PC-9 (cell line): ENCODE measurements at regions not wholly inside any gene's neighbourhood (a gene's known extent, or its start where the extent isn't known, plus 50 kb on each side); places are given as distances from the start of the nearest gene placed in this dataset.

ENCODE experiments used
- BruUV-seq: library from RNA; stranded (reverse); fragments of 400-500 nt; replicated peaks from 2 replicates; lab custom pipeline; 2021; lab: Mats Ljungman, UMichigan
- CTCF ChIA-PET: fragments of 300-600 bp; sonication (Branson Sonifier 250); formaldehyde crosslinking; loops from one replicate; lab custom pipeline; 2022; ENCODE audit warnings: antibody characterized with exemption; lab: Charles Lee
- POLR2A ChIA-PET: fragments of 300-600 bp; sonication (Branson Sonifier 250); formaldehyde crosslinking; loops from one replicate; lab custom pipeline; 2022; ENCODE audit warnings: antibody characterized with exemption; ENCODE audit not compliant: unreplicated experiment; lab: Charles Lee
- DNase-seq, 2 experiments: peaks; one replicate each; pipeline versions ENCODE4 v3.0.0 to v3.0.0-alpha.2; 2015 to 2022; ENCODE audit warnings: mixed read lengths in 1 of 2
- H2AFZ ChIP-seq: fragments of 200-600 bp; sonication (generic); 2 replicates; pipeline ENCODE4 v1.8.1; 2017; ENCODE audit warnings: antibody characterized with exemption
- H3F3A ChIP-seq: fragments of 200-600 bp; sonication (generic); 2 replicates; pipeline ENCODE4 v1.8.1; 2017; ENCODE audit warnings: antibody characterized with exemption, mild to moderate bottlenecking, low read depth; ENCODE audit not compliant: insufficient read depth
- H3K27ac ChIP-seq: fragments of 200-600 bp; sonication (generic); 2 replicates; pipeline ENCODE4 v1.6.1; 2016; ENCODE audit warnings: mixed run types
- H3K27me3 ChIP-seq: fragments of 200-600 bp; sonication (generic); 2 replicates; pipeline ENCODE4 v1.6.1; 2016; ENCODE audit warnings: low read depth, mixed run types; ENCODE audit not compliant: insufficient read depth
- H3K36me3 ChIP-seq: fragments of 200-600 bp; sonication (generic); 2 replicates; pipeline ENCODE4 v1.6.1; 2016; ENCODE audit warnings: low read depth, mixed run types
- H3K4me1 ChIP-seq: fragments of 200-600 bp; sonication (generic); replicated peaks from 2 replicates; pipeline ENCODE4 v1.6.1; 2016; ENCODE audit warnings: mixed run types; ENCODE audit not compliant: insufficient read depth
- H3K4me2 ChIP-seq: fragments of 200-600 bp; sonication (generic); 2 replicates; pipeline ENCODE4 v1.6.1; 2017; ENCODE audit warnings: mixed run types
- H3K4me3 ChIP-seq: fragments of 200-600 bp; sonication (generic); 2 replicates; pipeline ENCODE4 v1.6.1; 2016; ENCODE audit warnings: mixed run types
- H3K79me2 ChIP-seq: fragments of 200-600 bp; sonication (generic); 2 replicates; pipeline ENCODE4 v1.6.1; 2017; ENCODE audit warnings: low read depth, mixed run types
- H3K9me2 ChIP-seq: fragments of 200-600 bp; sonication (generic); 2 replicates; pipeline ENCODE4 v1.8.1; 2017; ENCODE audit warnings: mild to moderate bottlenecking; ENCODE audit not compliant: insufficient read depth
- H3K9me3 ChIP-seq: fragments of 200-600 bp; sonication (generic); 2 replicates; pipeline ENCODE4 v1.8.1; 2016; ENCODE audit warnings: low read depth; ENCODE audit not compliant: insufficient read depth
- H4K20me1 ChIP-seq: fragments of 200-600 bp; sonication (generic); 2 replicates; pipeline ENCODE4 v1.8.1; 2017; ENCODE audit not compliant: insufficient read depth
- CTCF ChIP-seq: fragments of 200-600 bp; sonication (generic); conservative IDR thresholded peaks from 2 replicates; pipeline ENCODE4 v1.6.1; 2017; ENCODE audit warnings: mixed run types, antibody characterized with exemption, mild to moderate bottlenecking, moderate library complexity
- EZH2 ChIP-seq: fragments of 200-600 bp; sonication (generic); IDR thresholded peaks from 2 replicates; pipeline ENCODE4 v1.8.0; 2017; ENCODE audit warnings: antibody characterized with exemption, low read depth
- intact Hi-C: fragments of 100-400 bp; cut with micrococcal nuclease; formaldehyde crosslinking; loops from one replicate; pipeline ENCODE4 v1.10.0; 2022; ENCODE audit not compliant: unreplicated experiment

GRCh38 chr5:125333416-125333815, 587.0 kb upstream of the ZNF608 start:
- H3K36me3 ChIP-seq = no peaks in the 10 kb centered on the region
- H3K79me2 ChIP-seq = no peaks in the 10 kb centered on the region
- H3K27ac ChIP-seq = no peak overlapping the region
- DNase-seq = no peak
- H3K4me1 ChIP-seq = no peaks in the 10 kb centered on the region
- TF ChIP-seq EZH2 = no peak
- TF ChIP-seq CTCF = no peak
- H2AFZ ChIP-seq = no peak overlapping the region
- no peaks in the 10 kb centered on the region for H3K9me2 ChIP-seq
- ChIA-PET CTCF (no interaction called here), POLR2A (no interaction called here)
- no peaks in the 10 kb centered on the region for H4K20me1 ChIP-seq
- intact Hi-C loops = no loop called here
- no peak overlapping the region for H3K4me3 ChIP-seq
- H3F3A ChIP-seq = no peaks in the 10 kb centered on the region
- H3K4me2 ChIP-seq = no peak overlapping the region
- H3K9me3 ChIP-seq = no peaks in the 10 kb centered on the region
- H3K27me3 ChIP-seq = no peaks in the 10 kb centered on the region
- BruUV-seq = no TSS peak

- H2AFZ ChIP-seq = no peak overlapping the region
- no peaks in the 10 kb centered on the region for H3K9me3 ChIP-seq
- ChIA-PET CTCF (no interaction called here), POLR2A (no interaction called here)
- intact Hi-C loops = no loop called here
- no peak overlapping the region for H3K27ac ChIP-seq
- no TSS peak for BruUV-seq
- no peaks in the 10 kb centered on the region for H4K20me1 ChIP-seq
- H3K79me2 ChIP-seq = no peaks in the 10 kb centered on the region
- no peaks in the 10 kb centered on the region for H3K27me3 ChIP-seq
- H3K4me1 ChIP-seq = no peaks in the 10 kb centered on the region
- H3K36me3 ChIP-seq = no peaks in the 10 kb centered on the region
- TF ChIP-seq CTCF (no peak), EZH2 (no peak)
- DNase-seq = no peak
- no peak overlapping the region for H3K4me3 ChIP-seq
- H3K4me2 ChIP-seq = no peak overlapping the region
- H3K9me2 ChIP-seq = no peaks in the 10 kb centered on the region
- H3F3A ChIP-seq = no peaks in the 10 kb centered on the region
These were observed 590.0 kb upstream of the ZNF608 start for GRCh38 chr5:125336401-125336800.

GRCh38 chr5:125337294-125337693, 590.9 kb upstream of the ZNF608 start:
- Histone ChIP-seq H3F3A (no peaks in the 10 kb centered on the region), H3K4me2 (no peak overlapping the region), H3K9me3 (no peaks in the 10 kb centered on the region), H4K20me1 (no peaks in the 10 kb centered on the region), H3K79me2 (no peaks in the 10 kb centered on the region), H3K9me2 (no peaks in the 10 kb centered on the region), H3K27ac (no peak overlapping the region), H3K4me3 (no peak overlapping the region), H3K27me3 (no peaks in the 10 kb centered on the region), H2AFZ (no peak overlapping the region), H3K36me3 (no peaks in the 10 kb centered on the region), H3K4me1 (no peaks in the 10 kb centered on the region)
- intact Hi-C loops = no loop called here
- DNase-seq = no peak
- no peak for TF ChIP-seq CTCF
- BruUV-seq = no TSS peak
- CTCF ChIA-PET = no interaction called here
- POLR2A ChIA-PET = no interaction called here
